ENCODE measurements at regions not wholly inside any gene's neighbourhood (a gene's known extent, or its start where the extent isn't known, plus 50 kb on each side); places are given as distances from the start of the nearest gene placed in this dataset.

DNA sequence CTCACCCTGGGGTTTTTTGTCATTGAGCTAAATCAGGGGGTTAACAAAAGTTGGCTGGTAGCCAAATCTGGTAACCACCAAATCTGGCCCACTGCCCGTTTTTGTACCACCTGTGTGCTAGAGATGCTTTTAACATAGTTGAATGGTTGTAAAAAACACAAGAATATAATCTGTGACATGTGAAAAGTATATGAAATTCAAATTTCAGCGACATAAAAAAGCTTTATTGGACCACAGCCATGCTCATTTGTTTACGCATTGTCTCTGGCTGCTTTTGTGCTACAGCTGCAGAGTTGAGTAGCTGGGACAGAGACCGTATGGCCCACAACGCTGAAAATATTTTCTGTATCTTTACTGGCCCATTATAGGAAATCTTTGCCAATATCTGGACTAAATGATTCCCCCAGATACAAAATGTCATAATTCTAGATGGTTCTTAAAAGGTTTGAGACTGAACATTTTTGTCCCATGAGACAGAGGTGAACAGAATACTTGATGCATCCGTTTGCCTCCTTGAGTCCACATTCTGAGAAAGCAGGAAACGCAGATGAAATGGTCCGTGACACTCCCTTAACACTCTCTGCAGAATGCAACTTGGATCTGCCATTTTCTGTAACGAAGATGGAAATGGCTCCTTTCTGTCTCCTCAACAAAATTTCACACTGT, 120.9 kb upstream of the PDZRN3 start:
- no peak for DNase-seq (ENCODE audit: low spot score)
- no peak overlapping the region for H3K27ac ChIP-seq
- no peaks in the 10 kb centered on the region for H3K36me3 ChIP-seq
- no peaks in the 10 kb centered on the region for H3K27me3 ChIP-seq
- no peaks in the 10 kb centered on the region for H3K9me3 ChIP-seq
- H3K4me1 ChIP-seq: no peaks in the 10 kb centered on the region
- no peak overlapping the region for H3K4me3 ChIP-seq
- TF ChIP-seq, protein P1, sequence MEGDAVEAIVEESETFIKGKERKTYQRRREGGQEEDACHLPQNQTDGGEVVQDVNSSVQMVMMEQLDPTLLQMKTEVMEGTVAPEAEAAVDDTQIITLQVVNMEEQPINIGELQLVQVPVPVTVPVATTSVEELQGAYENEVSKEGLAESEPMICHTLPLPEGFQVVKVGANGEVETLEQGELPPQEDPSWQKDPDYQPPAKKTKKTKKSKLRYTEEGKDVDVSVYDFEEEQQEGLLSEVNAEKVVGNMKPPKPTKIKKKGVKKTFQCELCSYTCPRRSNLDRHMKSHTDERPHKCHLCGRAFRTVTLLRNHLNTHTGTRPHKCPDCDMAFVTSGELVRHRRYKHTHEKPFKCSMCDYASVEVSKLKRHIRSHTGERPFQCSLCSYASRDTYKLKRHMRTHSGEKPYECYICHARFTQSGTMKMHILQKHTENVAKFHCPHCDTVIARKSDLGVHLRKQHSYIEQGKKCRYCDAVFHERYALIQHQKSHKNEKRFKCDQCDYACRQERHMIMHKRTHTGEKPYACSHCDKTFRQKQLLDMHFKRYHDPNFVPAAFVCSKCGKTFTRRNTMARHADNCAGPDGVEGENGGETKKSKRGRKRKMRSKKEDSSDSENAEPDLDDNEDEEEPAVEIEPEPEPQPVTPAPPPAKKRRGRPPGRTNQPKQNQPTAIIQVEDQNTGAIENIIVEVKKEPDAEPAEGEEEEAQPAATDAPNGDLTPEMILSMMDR (IDR thresholded peaks at IDR 0.05): no peak

DNA sequence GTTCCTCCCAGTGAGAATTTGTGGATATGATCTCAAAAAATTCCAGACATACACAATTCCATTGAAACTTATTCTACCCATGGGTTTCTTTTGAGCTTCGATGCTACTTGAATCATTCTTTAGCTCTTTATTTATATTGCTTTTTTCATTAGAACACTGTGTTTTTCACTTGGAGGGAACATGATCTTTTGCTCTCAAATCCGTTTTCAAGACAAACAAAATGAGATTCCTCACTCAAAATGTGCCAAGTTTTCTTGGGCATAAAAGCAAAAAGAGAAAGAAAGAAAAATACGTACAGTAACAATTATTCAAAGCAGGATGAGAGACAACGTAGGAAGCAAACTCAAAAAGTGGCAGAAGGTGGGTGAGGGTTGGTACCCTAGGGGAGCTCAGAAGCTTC, 118.8 kb upstream of the PDZRN3 start:
- Histone ChIP-seq H3K36me3 (no peaks in the 10 kb centered on the region), H3K9me3 (no peaks in the 10 kb centered on the region), H3K27ac (no peak overlapping the region), H3K4me3 (no peak overlapping the region), H3K27me3 (no peaks in the 10 kb centered on the region), H3K4me1 (no peaks in the 10 kb centered on the region)
- TF ChIP-seq, protein P1 (IDR thresholded peaks at IDR 0.05): no peak
- DNase-seq (ENCODE audit: low spot score): no peak

DNA sequence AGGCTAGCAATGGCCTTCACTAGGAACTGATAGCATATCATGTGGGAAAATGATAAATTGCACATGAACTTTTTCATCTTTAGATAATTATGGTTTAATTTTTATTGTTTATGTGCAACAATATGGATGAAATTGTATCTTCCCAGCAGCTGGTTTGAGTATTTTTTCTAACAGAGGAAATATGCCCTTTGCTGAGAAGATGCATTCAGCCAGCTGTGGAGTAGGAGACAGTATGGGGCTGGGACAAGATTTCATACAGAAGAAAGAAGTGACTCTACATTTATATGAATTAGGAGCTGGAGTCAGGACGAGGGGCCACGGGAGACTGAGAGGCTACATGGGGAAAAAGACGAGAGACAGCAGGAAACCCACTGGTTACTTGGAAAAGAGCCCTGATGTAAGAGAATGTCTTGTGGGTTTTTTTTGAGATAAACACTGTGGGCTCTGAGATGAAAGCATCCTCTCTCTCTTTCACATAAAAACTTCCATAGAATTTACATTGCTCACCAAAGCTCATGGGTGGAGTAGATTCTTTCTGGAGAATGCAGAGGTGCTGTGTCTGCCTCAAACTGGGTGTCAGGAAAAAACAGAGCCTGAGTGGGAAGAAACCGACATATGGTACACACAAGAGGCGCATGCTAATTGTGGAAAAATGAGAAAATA, 115.2 kb upstream of the PDZRN3 start:
- no peak overlapping the region for H3K4me3 ChIP-seq
- no peak for DNase-seq (ENCODE audit: low spot score)
- TF ChIP-seq, protein P1 (IDR thresholded peaks at IDR 0.05): no peak
- H3K4me1 ChIP-seq: no peaks in the 10 kb centered on the region
- no peaks in the 10 kb centered on the region for H3K36me3 ChIP-seq
- no peaks in the 10 kb centered on the region for H3K27me3 ChIP-seq
- H3K9me3 ChIP-seq: no peaks in the 10 kb centered on the region
- no peak overlapping the region for H3K27ac ChIP-seq

DNA sequence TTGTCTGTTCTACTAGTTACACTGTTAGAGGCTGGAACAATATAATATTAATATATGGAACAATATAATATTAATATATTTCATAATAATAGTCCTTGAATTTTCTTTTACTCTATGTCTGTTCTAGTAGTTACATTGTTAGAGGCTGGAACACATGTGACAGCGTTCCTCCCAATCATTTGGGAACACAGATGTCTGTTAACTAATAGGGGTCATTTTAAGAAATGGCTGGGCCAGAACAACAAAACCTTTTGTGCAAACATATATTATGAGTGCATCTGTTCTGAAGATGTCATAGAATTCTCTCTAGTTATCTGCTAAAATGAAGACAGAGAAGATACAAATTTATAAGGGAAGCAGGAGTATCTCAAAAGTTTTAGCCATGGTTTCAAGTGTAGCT, 114.0 kb upstream of the PDZRN3 start:
- DNase-seq (ENCODE audit: low spot score): no peak
- TF ChIP-seq, protein P1 (IDR thresholded peaks at IDR 0.05): no peak
- Histone ChIP-seq H3K27ac (no peak overlapping the region), H3K4me1 (no peaks in the 10 kb centered on the region), H3K36me3 (no peaks in the 10 kb centered on the region), H3K9me3 (no peaks in the 10 kb centered on the region), H3K4me3 (no peak overlapping the region), H3K27me3 (no peaks in the 10 kb centered on the region)

DNA sequence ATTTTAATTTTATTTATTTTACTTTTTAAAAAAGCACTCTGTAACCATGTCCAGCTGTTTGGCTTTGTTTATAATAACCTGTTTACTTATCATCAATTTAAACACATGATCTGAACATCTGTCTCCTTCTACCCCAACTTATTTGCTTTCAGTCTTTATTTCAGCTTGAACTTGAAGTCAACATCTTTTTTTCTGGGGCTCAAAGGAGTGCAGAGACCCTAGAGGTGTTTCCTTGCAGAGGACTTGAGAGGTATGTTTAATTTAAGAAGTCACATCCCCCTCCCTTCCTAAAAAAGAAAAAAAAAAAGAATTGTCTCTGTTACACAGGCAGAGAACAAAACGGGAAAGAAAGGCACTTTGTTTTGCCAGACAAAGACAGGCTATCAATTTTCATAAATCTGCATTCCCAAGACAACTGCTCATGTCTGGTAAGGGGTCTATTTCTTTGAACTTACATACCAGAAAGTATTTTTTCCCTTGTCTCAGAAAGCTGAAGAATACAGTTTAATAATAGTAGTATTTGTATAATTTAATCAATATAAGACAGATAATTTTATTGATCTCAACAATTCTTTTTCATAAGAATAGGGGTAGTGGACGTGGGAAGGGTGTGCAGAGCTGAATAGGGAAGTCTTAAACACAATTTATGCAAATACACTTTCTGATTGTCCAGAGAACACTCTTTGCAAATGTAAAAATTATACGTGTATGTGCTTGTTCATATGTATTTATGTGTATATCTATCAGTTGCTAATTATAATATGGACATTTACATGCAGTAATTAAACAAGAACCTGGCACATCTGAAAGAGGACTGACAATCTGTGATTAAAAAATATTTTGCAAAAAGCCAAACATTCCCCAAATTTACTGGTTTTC, 109.7 kb upstream of the PDZRN3 start:
- Histone ChIP-seq H3K4me3 (no peak overlapping the region), H3K9me3 (no peaks in the 10 kb centered on the region), H3K27ac (no peak overlapping the region), H3K36me3 (no peaks in the 10 kb centered on the region), H3K4me1 (peaks cover 0 to 8% of the 10 kb centered on the region in 2 donors), H3K27me3 (no peaks in the 10 kb centered on the region)
- TF ChIP-seq, protein P1 (IDR thresholded peaks at IDR 0.05): no peak
- DNase-seq (ENCODE audit: low spot score): no peak
